ENCODE measurements at regions not wholly inside any gene's neighbourhood (a gene's known extent, or its start where the extent isn't known, plus 50 kb on each side); places are given as distances from the start of the nearest gene placed in this dataset.

DNA sequence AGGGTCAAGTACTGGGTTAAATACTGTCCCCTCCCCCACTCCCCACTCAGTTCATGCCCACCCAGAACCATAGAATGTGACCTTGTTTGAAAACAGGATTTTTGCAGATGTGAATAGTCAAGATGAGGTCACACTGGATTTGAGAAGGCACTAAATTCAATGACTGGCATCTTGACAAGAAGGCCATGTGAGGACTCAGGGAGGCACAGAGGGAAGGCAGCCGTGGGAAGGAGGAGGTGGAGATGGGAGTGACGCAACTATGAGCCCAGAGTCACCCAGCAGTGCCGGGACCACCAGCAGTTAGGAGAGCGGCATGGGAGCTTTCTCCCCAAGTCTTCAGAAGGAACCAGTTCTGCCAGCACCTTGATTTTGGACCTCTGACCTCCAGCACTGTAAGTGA lies 257.3 kb downstream of the BCL2 start:
- Histone ChIP-seq H3K4me3 (ENCODE audit: low read length) (no peak overlapping the region), H2BK120ac (ENCODE audit: low read depth, low read length) (no peak overlapping the region), H3K4me1 (ENCODE audit: control insufficient read depth, low read depth, low read length) (no peaks in the 10 kb centered on the region), H2BK15ac (replicated peaks; ENCODE audit: low read depth) (no peak overlapping the region), H2AK5ac (ENCODE audit: low read length) (no peak overlapping the region), H3K4ac (ENCODE audit: low read depth, low read length) (no peak overlapping the region), H3K56ac (ENCODE audit: low read length) (no peak overlapping the region), H3K27ac (ENCODE audit: low read depth, low read length) (no peak overlapping the region), H3K23ac (ENCODE audit: low read length) (no peak overlapping the region), H3K18ac (ENCODE audit: low read length) (no peak overlapping the region), H2BK5ac (ENCODE audit: low read length) (no peak overlapping the region), H3K4me2 (ENCODE audit: low read length) (no peak overlapping the region), H3K79me1 (ENCODE audit: low read length) (no peaks in the 10 kb centered on the region), H4K5ac (ENCODE audit: low read length) (no peak overlapping the region), H3K79me2 (ENCODE audit: control insufficient read depth, insufficient read depth, low read length) (no peaks in the 10 kb centered on the region), H3K36me3 (ENCODE audit: control insufficient read depth, insufficient read depth, low read length) (no peaks in the 10 kb centered on the region), H4K8ac (ENCODE audit: low read depth, low read length) (no peak overlapping the region), H3K27me3 (ENCODE audit: insufficient read depth, low read length, poor library complexity) (no peaks in the 10 kb centered on the region), H3K9ac (ENCODE audit: low read length) (no peak overlapping the region)
- no peak for DNase-seq
- no CpG with 5 or more reads among the region's 4 CpGs for WGBS (ENCODE audit: extremely low coverage, insufficient coverage, low lambda C conversion rate)

DNA sequence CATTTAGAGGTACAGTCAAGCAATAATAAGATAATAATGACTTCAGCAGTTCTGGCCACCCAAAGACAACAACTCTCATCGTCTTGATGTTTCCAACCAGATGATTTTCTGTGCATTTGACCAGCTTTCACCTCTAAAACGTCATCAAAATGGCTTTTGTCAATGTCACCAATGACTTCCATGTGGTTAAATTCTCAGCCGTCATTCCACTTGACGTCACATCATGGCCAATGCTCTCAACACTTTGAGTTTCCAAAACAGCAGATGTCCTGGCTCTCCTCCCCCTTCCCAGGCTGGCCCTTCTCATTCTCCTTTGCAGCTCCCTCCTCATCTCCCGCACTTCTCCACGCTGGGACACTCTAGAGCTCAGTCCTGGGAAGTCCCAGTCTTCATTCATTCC lies 258.3 kb downstream of the BCL2 start:
- no peaks in the 10 kb centered on the region for H3K4me1 ChIP-seq (ENCODE audit: control insufficient read depth, low read depth, low read length)
- no peaks in the 10 kb centered on the region for H3K27me3 ChIP-seq (ENCODE audit: insufficient read depth, low read length, poor library complexity)
- H2BK15ac ChIP-seq (replicated peaks; ENCODE audit: low read depth): no peak overlapping the region
- H2BK120ac ChIP-seq (ENCODE audit: low read depth, low read length): no peak overlapping the region
- H2AK5ac ChIP-seq (ENCODE audit: low read length): no peak overlapping the region
- no peak overlapping the region for H4K5ac ChIP-seq (ENCODE audit: low read length)
- H2BK5ac ChIP-seq (ENCODE audit: low read length): no peak overlapping the region
- H3K4me3 ChIP-seq (ENCODE audit: low read length): no peak overlapping the region
- H3K9ac ChIP-seq (ENCODE audit: low read length): no peak overlapping the region
- H3K27ac ChIP-seq (ENCODE audit: low read depth, low read length): no peak overlapping the region
- H3K36me3 ChIP-seq (ENCODE audit: control insufficient read depth, insufficient read depth, low read length): no peaks in the 10 kb centered on the region
- H3K4ac ChIP-seq (ENCODE audit: low read depth, low read length): no peak overlapping the region
- no peaks in the 10 kb centered on the region for H3K79me2 ChIP-seq (ENCODE audit: control insufficient read depth, insufficient read depth, low read length)
- H4K8ac ChIP-seq (ENCODE audit: low read depth, low read length): no peak overlapping the region
- H3K56ac ChIP-seq (ENCODE audit: low read length): no peak overlapping the region
- no peak overlapping the region for H3K23ac ChIP-seq (ENCODE audit: low read length)
- no peak for DNase-seq
- H3K79me1 ChIP-seq (ENCODE audit: low read length): no peaks in the 10 kb centered on the region
- H3K4me2 ChIP-seq (ENCODE audit: low read length): no peak overlapping the region
- no peak overlapping the region for H3K18ac ChIP-seq (ENCODE audit: low read length)
- WGBS (ENCODE audit: extremely low coverage, insufficient coverage, low lambda C conversion rate): no CpG with 5 or more reads among the region's 6 CpGs

DNA sequence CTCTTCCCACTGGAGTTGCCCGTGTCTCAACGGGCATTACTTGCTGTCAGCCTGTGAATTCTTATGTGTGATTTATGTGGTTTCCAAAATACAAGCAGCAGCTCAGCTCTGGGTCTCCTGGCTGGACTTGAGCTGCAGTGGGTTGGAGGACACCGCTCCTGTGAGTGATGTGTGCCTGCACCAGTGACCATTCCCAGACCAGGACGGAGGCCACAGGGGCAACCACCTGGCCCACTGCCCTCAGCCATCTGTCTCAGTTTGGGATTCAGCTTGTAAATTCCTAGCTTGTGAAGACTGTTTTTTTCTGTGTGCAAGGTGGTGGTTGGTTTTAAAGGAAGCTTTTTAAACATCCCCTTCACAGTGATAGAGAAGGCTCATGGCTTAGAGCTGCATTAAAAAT lies 261.0 kb downstream of the BCL2 start:
- Histone ChIP-seq H4K5ac (ENCODE audit: low read length) (no peak overlapping the region), H3K79me1 (ENCODE audit: low read length) (no peaks in the 10 kb centered on the region), H3K4me3 (ENCODE audit: low read length) (no peak overlapping the region), H3K4me2 (ENCODE audit: low read length) (no peak overlapping the region), H3K27ac (ENCODE audit: low read depth, low read length) (no peak overlapping the region), H2BK120ac (ENCODE audit: low read depth, low read length) (no peak overlapping the region), H2BK5ac (ENCODE audit: low read length) (no peak overlapping the region), H3K56ac (ENCODE audit: low read length) (no peak overlapping the region), H3K36me3 (ENCODE audit: control insufficient read depth, insufficient read depth, low read length) (no peaks in the 10 kb centered on the region), H3K9ac (ENCODE audit: low read length) (no peak overlapping the region), H4K8ac (ENCODE audit: low read depth, low read length) (no peak overlapping the region), H3K4ac (ENCODE audit: low read depth, low read length) (no peak overlapping the region), H2AK5ac (ENCODE audit: low read length) (no peak overlapping the region), H3K23ac (ENCODE audit: low read length) (no peak overlapping the region), H2BK15ac (replicated peaks; ENCODE audit: low read depth) (no peak overlapping the region), H3K79me2 (ENCODE audit: control insufficient read depth, insufficient read depth, low read length) (no peaks in the 10 kb centered on the region), H3K18ac (ENCODE audit: low read length) (no peak overlapping the region), H3K27me3 (ENCODE audit: insufficient read depth, low read length, poor library complexity) (no peaks in the 10 kb centered on the region), H3K4me1 (ENCODE audit: control insufficient read depth, low read depth, low read length) (no peaks in the 10 kb centered on the region)
- WGBS (ENCODE audit: extremely low coverage, insufficient coverage, low lambda C conversion rate): no CpG with 5 or more reads among the region's 4 CpGs
- DNase-seq: no peak

DNA sequence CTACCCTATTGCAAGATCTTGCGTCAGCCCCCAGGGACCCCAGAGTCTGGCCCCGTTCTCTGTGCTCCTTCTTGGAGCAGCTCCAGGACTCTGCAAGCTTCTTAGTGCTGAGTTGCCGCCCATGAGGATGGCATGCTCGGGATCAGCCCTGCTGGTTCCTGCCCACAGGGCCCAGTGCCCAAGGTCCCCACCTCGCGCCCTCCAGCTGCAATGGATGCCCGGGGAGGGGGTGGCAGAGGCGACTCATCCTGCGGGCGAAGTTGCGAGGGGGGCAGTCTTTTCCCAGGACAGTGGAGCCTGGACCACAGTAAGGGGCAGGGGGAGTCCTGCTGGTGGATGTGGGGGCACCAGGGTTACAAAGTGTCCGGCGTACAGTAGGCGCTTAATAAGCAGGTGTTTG lies 261.9 kb downstream of the BCL2 start:
- Histone ChIP-seq H4K5ac (ENCODE audit: low read length) (no peak overlapping the region), H3K4ac (ENCODE audit: low read depth, low read length) (no peak overlapping the region), H3K79me1 (ENCODE audit: low read length) (no peaks in the 10 kb centered on the region), H3K23ac (ENCODE audit: low read length) (no peak overlapping the region), H3K4me2 (ENCODE audit: low read length) (no peak overlapping the region), H3K79me2 (ENCODE audit: control insufficient read depth, insufficient read depth, low read length) (no peaks in the 10 kb centered on the region), H3K18ac (ENCODE audit: low read length) (no peak overlapping the region), H4K8ac (ENCODE audit: low read depth, low read length) (no peak overlapping the region), H3K56ac (ENCODE audit: low read length) (no peak overlapping the region), H3K27me3 (ENCODE audit: insufficient read depth, low read length, poor library complexity) (no peaks in the 10 kb centered on the region), H3K27ac (ENCODE audit: low read depth, low read length) (no peak overlapping the region), H2BK15ac (replicated peaks; ENCODE audit: low read depth) (no peak overlapping the region), H2BK5ac (ENCODE audit: low read length) (no peak overlapping the region), H3K9ac (ENCODE audit: low read length) (no peak overlapping the region), H2AK5ac (ENCODE audit: low read length) (no peak overlapping the region), H3K36me3 (ENCODE audit: control insufficient read depth, insufficient read depth, low read length) (no peaks in the 10 kb centered on the region), H3K4me3 (ENCODE audit: low read length) (no peak overlapping the region), H3K4me1 (ENCODE audit: control insufficient read depth, low read depth, low read length) (no peaks in the 10 kb centered on the region), H2BK120ac (ENCODE audit: low read depth, low read length) (no peak overlapping the region)
- WGBS (ENCODE audit: extremely low coverage, insufficient coverage, low lambda C conversion rate): no CpG with 5 or more reads among the region's 14 CpGs
- no peak for DNase-seq

DNA sequence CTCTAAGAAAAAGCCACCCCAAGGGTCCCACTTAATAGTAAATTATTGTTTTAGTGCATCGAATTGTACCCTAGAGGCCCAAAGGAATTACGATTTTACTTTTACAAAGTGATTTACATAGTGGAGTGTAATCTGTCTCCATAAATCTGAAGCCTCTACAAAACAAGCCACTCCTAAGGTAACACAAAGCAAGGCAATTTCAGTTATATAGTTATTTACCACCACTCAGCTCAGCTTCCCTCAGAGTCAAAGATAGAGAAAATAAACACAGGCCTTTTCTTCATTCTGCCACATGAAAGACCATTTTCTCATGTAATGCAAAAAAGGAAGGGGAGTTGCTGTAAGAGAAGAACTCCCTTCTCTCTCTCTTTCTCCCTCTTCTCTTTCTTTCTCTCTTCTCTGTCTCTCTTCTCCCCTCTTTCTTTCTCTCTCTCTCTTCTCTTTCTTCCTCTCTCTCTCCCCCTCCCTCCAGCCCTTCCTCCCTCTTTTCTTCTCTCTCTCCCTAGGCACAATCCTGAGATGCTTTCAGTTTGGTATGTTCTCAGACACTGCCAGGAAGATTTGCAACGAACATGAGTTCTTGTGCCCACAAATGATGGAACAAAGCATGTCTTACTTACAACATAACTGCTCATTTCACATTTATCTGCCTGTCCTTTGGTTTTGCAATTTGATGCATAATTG lies 264.5 kb downstream of the BCL2 start:
- H3K27ac ChIP-seq (ENCODE audit: low read depth, low read length): no peak overlapping the region
- H3K18ac ChIP-seq (ENCODE audit: low read length): no peak overlapping the region
- no peaks in the 10 kb centered on the region for H3K79me1 ChIP-seq (ENCODE audit: low read length)
- no peak for DNase-seq
- H2BK15ac ChIP-seq (replicated peaks; ENCODE audit: low read depth): no peak overlapping the region
- H3K4me3 ChIP-seq (ENCODE audit: low read length): no peak overlapping the region
- WGBS (ENCODE audit: extremely low coverage, insufficient coverage, low lambda C conversion rate): no CpG with 5 or more reads among the region's 3 CpGs
- no peak overlapping the region for H2BK5ac ChIP-seq (ENCODE audit: low read length)
- H3K9ac ChIP-seq (ENCODE audit: low read length): no peak overlapping the region
- H3K4me2 ChIP-seq (ENCODE audit: low read length): no peak overlapping the region
- no peak overlapping the region for H4K5ac ChIP-seq (ENCODE audit: low read length)
- no peaks in the 10 kb centered on the region for H3K4me1 ChIP-seq (ENCODE audit: control insufficient read depth, low read depth, low read length)
- no peak overlapping the region for H2AK5ac ChIP-seq (ENCODE audit: low read length)
- H3K23ac ChIP-seq (ENCODE audit: low read length): no peak overlapping the region
- no peak overlapping the region for H3K4ac ChIP-seq (ENCODE audit: low read depth, low read length)
- no peaks in the 10 kb centered on the region for H3K79me2 ChIP-seq (ENCODE audit: control insufficient read depth, insufficient read depth, low read length)
- no peak overlapping the region for H4K8ac ChIP-seq (ENCODE audit: low read depth, low read length)
- no peaks in the 10 kb centered on the region for H3K27me3 ChIP-seq (ENCODE audit: insufficient read depth, low read length, poor library complexity)
- H3K36me3 ChIP-seq (ENCODE audit: control insufficient read depth, insufficient read depth, low read length): no peaks in the 10 kb centered on the region
- no peak overlapping the region for H3K56ac ChIP-seq (ENCODE audit: low read length)
- no peak overlapping the region for H2BK120ac ChIP-seq (ENCODE audit: low read depth, low read length)

DNA sequence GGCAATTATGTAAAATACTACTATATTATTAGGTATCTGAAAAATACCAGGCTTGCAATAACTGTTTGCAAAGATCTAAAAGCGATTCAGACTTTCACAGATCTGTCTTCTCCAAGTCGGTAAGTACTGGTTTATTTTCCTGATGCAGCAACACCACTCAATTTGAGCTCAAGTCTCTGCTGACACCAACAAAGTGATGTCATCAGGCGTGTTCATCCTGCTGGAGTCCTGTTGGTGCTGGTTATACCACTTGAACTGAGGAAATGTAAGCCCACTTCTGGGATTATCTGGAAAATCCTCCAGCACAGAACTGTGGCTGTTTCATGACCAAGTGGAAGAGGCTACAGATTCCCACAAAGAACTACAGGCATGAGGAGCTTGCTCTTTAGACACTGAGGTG lies 267.6 kb downstream of the BCL2 start:
- H4K5ac ChIP-seq (ENCODE audit: low read length): no peak overlapping the region
- H3K4ac ChIP-seq (ENCODE audit: low read depth, low read length): no peak overlapping the region
- no peaks in the 10 kb centered on the region for H3K79me2 ChIP-seq (ENCODE audit: control insufficient read depth, insufficient read depth, low read length)
- no peaks in the 10 kb centered on the region for H3K79me1 ChIP-seq (ENCODE audit: low read length)
- no peak overlapping the region for H3K9ac ChIP-seq (ENCODE audit: low read length)
- H3K18ac ChIP-seq (ENCODE audit: low read length): no peak overlapping the region
- H2BK15ac ChIP-seq (replicated peaks; ENCODE audit: low read depth): no peak overlapping the region
- no peak overlapping the region for H3K4me3 ChIP-seq (ENCODE audit: low read length)
- no peak overlapping the region for H4K8ac ChIP-seq (ENCODE audit: low read depth, low read length)
- no peaks in the 10 kb centered on the region for H3K36me3 ChIP-seq (ENCODE audit: control insufficient read depth, insufficient read depth, low read length)
- H3K56ac ChIP-seq (ENCODE audit: low read length): no peak overlapping the region
- H3K27me3 ChIP-seq (ENCODE audit: insufficient read depth, low read length, poor library complexity): no peaks in the 10 kb centered on the region
- H3K27ac ChIP-seq (ENCODE audit: low read depth, low read length): no peak overlapping the region
- H2BK120ac ChIP-seq (ENCODE audit: low read depth, low read length): no peak overlapping the region
- no peak overlapping the region for H3K23ac ChIP-seq (ENCODE audit: low read length)
- no CpG with 5 or more reads among the region's 3 CpGs for WGBS (ENCODE audit: extremely low coverage, insufficient coverage, low lambda C conversion rate)
- H2BK5ac ChIP-seq (ENCODE audit: low read length): no peak overlapping the region
- no peak overlapping the region for H3K4me2 ChIP-seq (ENCODE audit: low read length)
- no peak for DNase-seq
- H3K4me1 ChIP-seq (ENCODE audit: control insufficient read depth, low read depth, low read length): no peaks in the 10 kb centered on the region
- H2AK5ac ChIP-seq (ENCODE audit: low read length): no peak overlapping the region

Data from mesendoderm (in vitro differentiated cells).